Central memory CD8-positive, alpha-beta T cell (primary cell): ENCODE measurements at regions not wholly inside any gene's neighbourhood (a gene's known extent, or its start where the extent isn't known, plus 50 kb on each side); places are given as distances from the start of the nearest gene placed in this dataset.

Experiments used
- ATAC-seq: fragments of 150-1000 bp; cut with Tn5 transposase; replicated peaks from 2 replicates; pipeline ENCODE4 v1.10.0; 2022; ENCODE audit warnings: mild to moderate bottlenecking, moderate FRiP score, moderate number of reproducible peaks; ENCODE audit not compliant: poor library complexity, severe bottlenecking; ENCODE audit errors: extremely low read depth
- DNase-seq, 2 donors: peaks; one replicate each; pipeline ENCODE4 v3.0.0; 2021; ENCODE audit warnings: low spot score in 2 of 2
- H3K27ac Mint-ChIP-seq: one replicate; pipeline ENCODE4 v1.8.0; 2022; ENCODE audit warnings: low read depth, mild to moderate bottlenecking, moderate library complexity, mixed read lengths
- H3K27me3 Mint-ChIP-seq: one replicate; pipeline ENCODE4 v1.8.0; 2022; ENCODE audit warnings: mixed read lengths
- H3K36me3 Mint-ChIP-seq: one replicate; pipeline ENCODE4 v1.8.0; 2022; ENCODE audit warnings: mild to moderate bottlenecking, moderate library complexity, mixed read lengths; ENCODE audit not compliant: insufficient read depth
- H3K4me1 Mint-ChIP-seq: one replicate; pipeline ENCODE4 v1.8.0; 2022; ENCODE audit warnings: mixed read lengths
- H3K4me3 Mint-ChIP-seq: one replicate; pipeline ENCODE4 v1.8.0; 2022; ENCODE audit warnings: mild to moderate bottlenecking, moderate library complexity, mixed read lengths
- H3K9me3 Mint-ChIP-seq: one replicate; pipeline ENCODE4 v1.8.0; 2022; ENCODE audit warnings: mixed read lengths

- Mint-ChIP-seq H3K27me3 (peaks cover 69% of the 10 kb centered on the region), H3K4me3 (no peak overlapping the region), H3K4me1 (no peaks in the 10 kb centered on the region), H3K9me3 (no peaks in the 10 kb centered on the region), H3K36me3 (no peaks in the 10 kb centered on the region), H3K27ac (no peak overlapping the region)
- DNase-seq (no peak), ATAC-seq (no peak)
Observed at GRCh38 chr14:96674121-96674520, 123.1 kb upstream of the VRK1 start.

DNA sequence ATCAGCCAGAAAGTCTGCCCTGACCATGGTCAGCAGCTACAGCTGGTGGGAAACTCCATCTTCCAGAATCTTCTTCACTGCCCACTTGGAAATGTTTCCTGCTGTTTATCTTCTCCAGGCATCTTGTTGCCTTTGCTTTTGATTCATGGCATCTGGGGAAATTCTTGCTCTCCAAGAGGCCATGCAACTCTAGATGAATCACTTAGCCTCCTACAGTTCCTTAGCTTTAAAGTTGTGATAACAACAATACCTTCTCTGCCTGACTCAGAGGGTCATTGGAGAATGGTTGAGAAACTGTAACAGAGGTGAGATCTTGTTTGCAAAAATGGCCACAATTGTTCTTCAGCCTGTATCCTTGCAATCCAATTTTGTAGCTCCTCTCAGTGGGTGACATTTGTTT, 121.0 kb upstream of the VRK1 start:
- DNase-seq (no peak), ATAC-seq (no peak)
- no peaks in the 10 kb centered on the region for H3K36me3 Mint-ChIP-seq
- H3K4me3 Mint-ChIP-seq: no peak overlapping the region
- peaks cover 63% of the 10 kb centered on the region for H3K27me3 Mint-ChIP-seq
- H3K9me3 Mint-ChIP-seq: no peaks in the 10 kb centered on the region
- no peaks in the 10 kb centered on the region for H3K4me1 Mint-ChIP-seq
- no peak overlapping the region for H3K27ac Mint-ChIP-seq

GRCh38 chr14:96681829-96682228, 115.4 kb upstream of the VRK1 start:
- Mint-ChIP-seq H3K36me3 (no peaks in the 10 kb centered on the region), H3K27ac (no peak overlapping the region), H3K4me3 (no peak overlapping the region), H3K4me1 (no peaks in the 10 kb centered on the region), H3K27me3 (peaks cover 61% of the 10 kb centered on the region), H3K9me3 (no peaks in the 10 kb centered on the region)
- ATAC-seq (no peak), DNase-seq (no peak)

DNA sequence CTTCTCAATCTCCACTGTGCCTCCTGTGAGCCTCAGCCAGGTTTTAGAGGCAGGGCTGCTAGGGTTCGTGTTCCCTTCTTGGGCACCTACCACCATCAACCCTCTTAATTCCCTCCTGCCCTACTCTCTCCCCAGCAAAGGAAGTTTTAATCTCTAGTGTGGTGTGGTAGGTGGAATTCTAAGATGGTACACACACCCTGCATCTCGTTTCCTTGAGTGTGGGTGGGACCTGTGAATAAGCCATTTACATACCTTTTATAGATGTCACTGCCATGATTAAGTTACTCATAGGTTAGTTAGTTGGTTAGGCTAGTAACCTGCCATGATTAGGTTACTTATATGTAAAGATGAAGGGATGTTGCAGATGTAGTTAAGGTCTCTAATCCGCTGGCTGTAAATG, 114.8 kb upstream of the VRK1 start:
- Mint-ChIP-seq H3K4me1 (no peaks in the 10 kb centered on the region), H3K36me3 (no peaks in the 10 kb centered on the region)
- ATAC-seq: no peak

GRCh38 chr14:96683562-96684289, 113.5 kb upstream of the VRK1 start:
- no peaks in the 10 kb centered on the region for H3K36me3 Mint-ChIP-seq
- H3K4me1 Mint-ChIP-seq: no peaks in the 10 kb centered on the region
- ATAC-seq: no peak
- no peaks in the 10 kb centered on the region for H3K9me3 Mint-ChIP-seq
- no peak overlapping the region for H3K27ac Mint-ChIP-seq
- H3K4me3 Mint-ChIP-seq: no peak overlapping the region
- no peak for DNase-seq
- H3K27me3 Mint-ChIP-seq: peaks cover 46% of the 10 kb centered on the region

More for the DNA sequence above, 114.8 kb upstream of the VRK1 start:
- no peak for DNase-seq
- H3K27ac Mint-ChIP-seq: no peak overlapping the region
- H3K9me3 Mint-ChIP-seq: no peaks in the 10 kb centered on the region
- no peak overlapping the region for H3K4me3 Mint-ChIP-seq
- H3K27me3 Mint-ChIP-seq: peaks cover 55% of the 10 kb centered on the region

DNA sequence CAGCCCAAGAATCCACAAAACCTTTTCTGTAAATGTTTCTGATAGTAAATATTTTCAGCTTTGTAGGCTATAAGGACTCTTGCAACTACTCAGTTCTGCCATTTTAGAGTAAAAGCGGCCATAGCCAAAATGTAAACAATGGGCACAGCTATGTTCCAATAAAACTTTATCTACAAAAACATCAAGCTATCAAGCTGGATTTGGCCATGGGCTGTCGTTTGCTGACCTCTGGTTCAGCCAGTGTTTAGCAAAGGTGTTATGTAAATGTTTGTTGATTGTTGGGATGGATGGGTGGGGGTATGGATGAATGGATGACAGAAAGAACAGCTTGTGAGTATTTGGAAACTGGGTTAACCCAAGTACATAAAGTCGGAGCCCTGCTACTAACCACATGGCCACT, 111.1 kb upstream of the VRK1 start:
- ATAC-seq (no peak), DNase-seq (no peak)
- H3K9me3 Mint-ChIP-seq: no peaks in the 10 kb centered on the region
- peaks cover 54% of the 10 kb centered on the region for H3K27me3 Mint-ChIP-seq
- no peak overlapping the region for H3K27ac Mint-ChIP-seq
- H3K4me3 Mint-ChIP-seq: no peak overlapping the region
- no peaks in the 10 kb centered on the region for H3K36me3 Mint-ChIP-seq
- no peaks in the 10 kb centered on the region for H3K4me1 Mint-ChIP-seq

DNA sequence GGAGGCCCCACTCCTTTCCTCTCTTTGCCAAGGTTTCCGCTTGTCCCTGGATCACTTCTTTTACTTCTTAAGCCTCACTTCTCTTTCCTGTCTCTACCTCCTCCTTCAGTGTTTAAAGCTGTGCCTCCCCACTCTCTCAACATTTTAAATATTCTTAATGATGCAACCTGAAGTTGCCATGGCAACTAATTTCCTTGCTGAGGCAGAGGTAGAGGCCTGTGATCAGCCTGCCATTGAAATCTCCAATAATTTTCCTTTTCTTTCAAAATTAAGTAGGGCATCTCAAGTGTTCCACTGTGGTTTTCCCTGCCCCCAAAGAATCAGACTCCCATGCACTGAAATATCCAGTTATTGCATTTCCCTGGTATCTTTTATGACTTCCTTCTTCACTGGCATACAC, 108.6 kb upstream of the VRK1 start:
- Mint-ChIP-seq H3K27ac (no peak overlapping the region), H3K36me3 (no peaks in the 10 kb centered on the region), H3K27me3 (peaks cover 36% of the 10 kb centered on the region), H3K9me3 (no peaks in the 10 kb centered on the region), H3K4me3 (no peak overlapping the region), H3K4me1 (no peaks in the 10 kb centered on the region)
- DNase-seq (no peak), ATAC-seq (no peak)

- H3K4me1 Mint-ChIP-seq: no peaks in the 10 kb centered on the region
- H3K4me3 Mint-ChIP-seq: no peak overlapping the region
- H3K9me3 Mint-ChIP-seq: no peaks in the 10 kb centered on the region
Observed at GRCh38 chr14:96690713-96691383, 106.3 kb upstream of the VRK1 start.

GRCh38 chr14:96693252-96693820, 103.8 kb upstream of the VRK1 start:
- no peak for ATAC-seq
- H3K36me3 Mint-ChIP-seq: no peaks in the 10 kb centered on the region
- H3K4me3 Mint-ChIP-seq: no peak overlapping the region
- H3K4me1 Mint-ChIP-seq: no peaks in the 10 kb centered on the region
- H3K27ac Mint-ChIP-seq: no peak overlapping the region
- H3K27me3 Mint-ChIP-seq: peaks cover 34% of the 10 kb centered on the region
- DNase-seq: no peak
- no peaks in the 10 kb centered on the region for H3K9me3 Mint-ChIP-seq

More at GRCh38 chr14:96690713-96691383, 106.3 kb upstream of the VRK1 start:
- Mint-ChIP-seq H3K36me3 (no peaks in the 10 kb centered on the region), H3K27me3 (peaks cover 30% of the 10 kb centered on the region), H3K27ac (no peak overlapping the region)
- no peak for ATAC-seq
- DNase-seq: no peak

DNA sequence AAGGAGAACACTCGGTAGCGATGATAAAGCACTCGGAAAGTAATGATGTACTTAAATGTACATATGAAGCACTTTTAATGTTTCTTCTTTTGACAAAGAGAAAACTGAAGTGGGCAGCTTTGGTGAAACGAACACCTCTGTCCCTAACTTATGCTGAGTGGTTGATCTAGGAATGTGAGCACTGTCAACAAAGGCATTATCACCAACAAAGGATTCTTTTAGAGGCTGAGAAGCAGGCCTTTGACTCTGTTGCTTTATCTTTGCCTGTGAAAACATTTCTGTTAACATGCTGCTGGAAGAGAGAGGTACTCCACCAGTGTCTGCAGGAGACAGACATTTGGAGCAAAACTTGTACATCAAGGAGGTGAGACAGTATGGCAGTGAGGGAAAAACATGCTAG, 103.2 kb upstream of the VRK1 start:
- Mint-ChIP-seq H3K4me1 (no peaks in the 10 kb centered on the region), H3K9me3 (no peaks in the 10 kb centered on the region), H3K36me3 (no peaks in the 10 kb centered on the region), H3K4me3 (no peak overlapping the region), H3K27me3 (peaks cover 35% of the 10 kb centered on the region), H3K27ac (no peak overlapping the region)
- ATAC-seq (no peak), DNase-seq (no peak)

DNA sequence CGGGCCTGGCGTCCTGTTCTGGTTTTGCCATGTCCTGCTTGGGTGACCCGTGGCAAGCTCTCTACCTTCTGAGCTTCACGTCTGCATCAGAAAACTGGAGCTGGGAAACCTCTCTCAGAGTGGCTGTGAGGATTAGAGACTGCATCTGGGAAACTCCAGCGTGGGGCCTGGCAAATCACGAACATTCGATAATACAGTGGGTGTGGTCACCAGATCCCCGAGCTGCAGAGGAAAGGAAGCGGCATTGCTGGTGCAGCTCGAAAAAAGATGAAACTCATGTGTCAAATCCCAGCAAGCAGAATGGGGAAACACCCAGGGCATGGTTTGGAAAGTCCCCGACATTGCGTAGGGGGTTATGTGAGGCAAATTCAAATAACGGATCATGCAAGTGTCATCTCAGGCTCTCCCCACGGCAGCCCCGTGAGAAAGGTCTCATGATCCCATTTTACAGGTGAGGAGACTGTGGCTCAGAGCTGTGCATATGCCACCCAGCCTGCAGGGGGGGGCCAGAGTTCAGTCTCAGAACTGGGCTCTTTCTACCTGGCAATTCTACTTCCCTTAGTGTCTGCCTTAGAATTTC, 98.1 kb upstream of the VRK1 start:
- Mint-ChIP-seq H3K4me3 (no peak overlapping the region), H3K27me3 (peaks cover 59% of the 10 kb centered on the region), H3K9me3 (no peaks in the 10 kb centered on the region), H3K4me1 (no peaks in the 10 kb centered on the region), H3K27ac (no peak overlapping the region), H3K36me3 (no peaks in the 10 kb centered on the region)
- ATAC-seq (no peak), DNase-seq (no peak)

DNA sequence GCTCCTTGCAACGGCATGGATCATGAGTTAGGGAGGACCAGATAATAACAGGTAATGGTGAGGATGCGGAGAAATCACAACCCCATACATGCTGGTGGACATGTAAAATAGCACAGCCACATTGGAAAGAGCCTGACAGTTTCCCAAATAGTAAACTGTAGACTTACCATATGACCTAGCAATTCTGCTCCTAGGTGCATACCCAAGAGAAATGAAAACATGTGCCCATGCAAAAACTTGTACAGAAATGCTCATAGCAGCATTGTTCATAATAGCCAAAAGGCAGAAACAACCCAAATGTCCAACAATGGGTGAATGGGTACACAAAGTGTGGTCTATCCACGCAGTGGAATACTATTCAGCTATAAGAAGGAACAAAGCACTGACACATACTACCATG, 97.5 kb upstream of the VRK1 start:
- Mint-ChIP-seq H3K9me3 (no peaks in the 10 kb centered on the region), H3K36me3 (no peaks in the 10 kb centered on the region), H3K4me3 (no peak overlapping the region), H3K27ac (no peak overlapping the region), H3K4me1 (no peaks in the 10 kb centered on the region), H3K27me3 (peaks cover 65% of the 10 kb centered on the region)
- ATAC-seq: no peak
- DNase-seq: no peak

DNA sequence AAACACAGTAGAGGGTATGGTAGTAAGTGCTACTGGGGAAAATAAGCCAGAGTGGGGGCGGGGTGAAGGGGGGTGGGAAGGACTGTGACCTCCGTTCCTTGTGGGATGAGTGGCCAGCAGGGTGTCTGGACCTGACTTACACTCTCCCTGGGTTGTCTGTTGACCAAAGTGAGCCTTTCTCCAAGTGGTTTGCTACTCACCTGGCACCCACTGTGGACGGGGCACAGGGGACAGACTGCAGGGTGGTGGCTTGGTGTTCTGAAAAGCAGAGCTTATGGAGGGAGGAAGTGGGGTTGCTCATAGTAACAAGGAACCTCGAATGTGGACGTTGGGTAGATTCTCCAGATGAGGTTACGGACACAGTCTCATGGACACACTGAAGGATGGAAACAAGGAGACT, 94.4 kb upstream of the VRK1 start:
- H3K4me1 Mint-ChIP-seq: no peaks in the 10 kb centered on the region
- H3K9me3 Mint-ChIP-seq: no peaks in the 10 kb centered on the region
- H3K27ac Mint-ChIP-seq: no peak overlapping the region
- no peak for DNase-seq
- H3K27me3 Mint-ChIP-seq: peaks cover 69% of the 10 kb centered on the region
- no peak for ATAC-seq
- no peak overlapping the region for H3K4me3 Mint-ChIP-seq
- no peaks in the 10 kb centered on the region for H3K36me3 Mint-ChIP-seq
